Pancreas (tissue), 10 donors: ENCODE measurements at regions not wholly inside any gene's neighbourhood (a gene's known extent, or its start where the extent isn't known, plus 50 kb on each side); places are given as distances from the start of the nearest gene placed in this dataset.

Experiments used
- ATAC-seq, 4 donors: fragments of 200-7000 bp; cut with Tn5 transposase; one replicate each; pipeline versions ENCODE4 v1.8.0 to v1.9.1; 2020; ENCODE audit warnings: mild to moderate bottlenecking in 4 of 4, moderate library complexity in 4 of 4
- DNase-seq, 6 donors: peaks; one replicate each; pipeline ENCODE4 v3.0.0-alpha.2; 2020
- FAIRE-seq: peaks from 2 replicates; lab custom pipeline; 2012; peaks lifted over from hg19 to GRCh38; lab: Jason Lieb, UNC
- H3K27ac ChIP-seq, 4 donors: fragments of 200-600 bp; sonication (generic); 1 replicate in 3 of 4; 2 replicates in 1 of 4; pipeline versions ENCODE4 v1.5.0 to v1.8.0; 2020
- H3K27me3 ChIP-seq, 4 donors: fragments of 200-600 bp; one replicate each; pipeline ENCODE4 v1.8.0; 2021
- H3K36me3 ChIP-seq, 3 donors: fragments of 200-600 bp; sonication (generic) in 1 of 3; one replicate each; pipeline versions ENCODE4 v1.5.0 to v1.8.0; 2020 to 2021
- H3K4me1 ChIP-seq, 3 donors: fragments of 200-600 bp; one replicate each; pipeline ENCODE4 v1.8.0; 2021
- H3K4me3 ChIP-seq, 4 donors: fragments of 200-600 bp; sonication (generic) in 2 of 4; one replicate each; pipeline versions ENCODE4 v1.5.0 to v1.8.0; 2020 to 2021
- H3K9me3 ChIP-seq, 4 donors: fragments of 200-600 bp; one replicate each; pipeline ENCODE4 v1.8.0; 2021
- WGBS, 2 donors: extraction: QIAGEN DNeasy Blood & Tissue Kit; methylation state at CpG; one replicate each; pipeline ENCODE4 v1.1.7; 2013; 5-methylcytosine and 5-hydroxymethylcytosine counted together
- intact Hi-C, 3 donors: fragments of 100-400 bp; cut with DNase I; formaldehyde crosslinking; loops; one replicate each; pipeline versions ENCODE4 v1.11.1 to v1.14.2; 2022
- TF ChIP-seq, protein P1 (sequence below), 4 donors: fragments of 200-600 bp; sonication (generic) in 3 of 4; IDR thresholded peaks; one replicate each; pipeline versions ENCODE4 v1.5.0 to v1.8.0; 2021; ENCODE audit warnings: antibody characterized with exemption in 4 of 4
- donor health status: healthy with polysubstance abuse.
- donor health status: DM: no; HTN: no; CAD: no; lungs with moderate emphysema.
- donor health status: DM: no; HTN: no; CAD: no.
- donor health status: control.
- donor health status: control.
- donor health status: Bipolar disorder and iron deficiency.
- donor health status: DM: yes; HTN: yes; CAD: no.
- donor health status: DM: no; HTN: no; CAD: no.
- donor health status: DM: no; HTN: no; CAD: no.
- donor health status: DM: yes; HTN: yes; CAD: no.

DNA sequence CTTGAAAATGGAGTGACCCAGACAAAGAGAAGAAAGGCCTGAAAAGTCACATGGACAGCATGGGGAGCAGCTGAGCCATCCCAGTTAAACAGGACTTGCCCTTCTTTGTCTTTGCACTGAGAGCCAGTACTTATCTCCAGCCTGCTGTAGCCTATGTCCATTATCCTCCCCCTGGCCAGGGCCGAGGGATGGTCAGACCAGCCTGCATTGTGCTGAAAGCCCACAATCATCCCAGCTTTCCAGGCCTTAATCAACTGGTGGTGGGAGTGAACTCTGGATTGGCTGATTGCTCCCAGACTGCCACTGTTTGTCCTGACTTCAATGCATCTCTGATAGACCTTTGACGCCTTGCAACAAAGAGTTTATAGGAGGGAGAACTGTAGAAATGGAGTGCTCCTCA lies 453.1 kb downstream of the EPHA5 start:
- no peak for FAIRE-seq
- H3K36me3 ChIP-seq: no peaks in the 10 kb centered on the region
- DNase-seq: no peak
- H3K4me3 ChIP-seq: no peak overlapping the region
- no peaks in the 10 kb centered on the region for H3K9me3 ChIP-seq
- 54 to 79% methylated on average over 2 of the region's 2 CpGs for WGBS, 2 donors
- no peak overlapping the region for H3K27ac ChIP-seq
- H3K4me1 ChIP-seq: no peaks in the 10 kb centered on the region
- TF ChIP-seq, protein P1, sequence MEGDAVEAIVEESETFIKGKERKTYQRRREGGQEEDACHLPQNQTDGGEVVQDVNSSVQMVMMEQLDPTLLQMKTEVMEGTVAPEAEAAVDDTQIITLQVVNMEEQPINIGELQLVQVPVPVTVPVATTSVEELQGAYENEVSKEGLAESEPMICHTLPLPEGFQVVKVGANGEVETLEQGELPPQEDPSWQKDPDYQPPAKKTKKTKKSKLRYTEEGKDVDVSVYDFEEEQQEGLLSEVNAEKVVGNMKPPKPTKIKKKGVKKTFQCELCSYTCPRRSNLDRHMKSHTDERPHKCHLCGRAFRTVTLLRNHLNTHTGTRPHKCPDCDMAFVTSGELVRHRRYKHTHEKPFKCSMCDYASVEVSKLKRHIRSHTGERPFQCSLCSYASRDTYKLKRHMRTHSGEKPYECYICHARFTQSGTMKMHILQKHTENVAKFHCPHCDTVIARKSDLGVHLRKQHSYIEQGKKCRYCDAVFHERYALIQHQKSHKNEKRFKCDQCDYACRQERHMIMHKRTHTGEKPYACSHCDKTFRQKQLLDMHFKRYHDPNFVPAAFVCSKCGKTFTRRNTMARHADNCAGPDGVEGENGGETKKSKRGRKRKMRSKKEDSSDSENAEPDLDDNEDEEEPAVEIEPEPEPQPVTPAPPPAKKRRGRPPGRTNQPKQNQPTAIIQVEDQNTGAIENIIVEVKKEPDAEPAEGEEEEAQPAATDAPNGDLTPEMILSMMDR (IDR thresholded peaks at IDR 0.05): no peak
- no peak for ATAC-seq
- H3K27me3 ChIP-seq: no peaks in the 10 kb centered on the region
- intact Hi-C loops: no loop called here

GRCh38 chr4:65202853-65203236 lies 467.4 kb downstream of the EPHA5 start:
- TF ChIP-seq, protein P1 (IDR thresholded peaks at IDR 0.05): no peak
- Histone ChIP-seq H3K4me3 (no peak overlapping the region), H3K36me3 (no peaks in the 10 kb centered on the region), H3K27me3 (no peaks in the 10 kb centered on the region), H3K9me3 (no peaks in the 10 kb centered on the region), H3K27ac (no peak overlapping the region), H3K4me1 (no peaks in the 10 kb centered on the region)
- intact Hi-C loops: no loop called here
- ATAC-seq: no peak
- no peak for FAIRE-seq
- DNase-seq: no peak

- Histone ChIP-seq H3K27me3 (no peaks in the 10 kb centered on the region), H3K9me3 (no peaks in the 10 kb centered on the region), H3K27ac (no peak overlapping the region), H3K36me3 (no peaks in the 10 kb centered on the region), H3K4me1 (no peaks in the 10 kb centered on the region), H3K4me3 (no peak overlapping the region)
- intact Hi-C loops: no loop called here
- FAIRE-seq (no peak), DNase-seq (no peak), ATAC-seq (no peak)
- 54 to 64% methylated on average over 2 of the region's 2 CpGs for WGBS, 2 donors
- TF ChIP-seq, protein P1 (IDR thresholded peaks at IDR 0.05): no peak
Observed at GRCh38 chr4:65202165-65202852, 468.0 kb downstream of the EPHA5 start.

- WGBS, 2 donors: 79 to 89% methylated on average over 5 of the region's 5 CpGs
- TF ChIP-seq, protein P1 (IDR thresholded peaks at IDR 0.05): no peak
- H3K27me3 ChIP-seq: no peaks in the 10 kb centered on the region
- intact Hi-C loops: no loop called here
- H3K4me3 ChIP-seq: no peak overlapping the region
- H3K36me3 ChIP-seq: no peaks in the 10 kb centered on the region
- peak in 1 of 6 donors; percentile 26 for DNase-seq
- ATAC-seq: no peak
- FAIRE-seq: no peak
- H3K27ac ChIP-seq: no peak overlapping the region
- no peaks in the 10 kb centered on the region for H3K9me3 ChIP-seq
- H3K4me1 ChIP-seq: no peaks in the 10 kb centered on the region
Observed at GRCh38 chr4:65195666-65196065, 474.6 kb downstream of the EPHA5 start.

GRCh38 chr4:65195002-65195401 lies 475.3 kb downstream of the EPHA5 start:
- DNase-seq: no peak
- FAIRE-seq: no peak
- TF ChIP-seq, protein P1 (IDR thresholded peaks at IDR 0.05): no peak
- Histone ChIP-seq H3K36me3 (no peaks in the 10 kb centered on the region), H3K9me3 (no peaks in the 10 kb centered on the region), H3K4me3 (no peak overlapping the region), H3K27me3 (no peaks in the 10 kb centered on the region), H3K4me1 (no peaks in the 10 kb centered on the region), H3K27ac (no peak overlapping the region)
- 60 to 76% methylated on average over 2 of the region's 2 CpGs for WGBS, 2 donors
- ATAC-seq: no peak
- intact Hi-C loops: no loop called here
